Mesenchymal stem cell (in vitro differentiated cells and primary cell): ENCODE measurements at regions not wholly inside any gene's neighbourhood (a gene's known extent, or its start where the extent isn't known, plus 50 kb on each side); places are given as distances from the start of the nearest gene placed in this dataset.

Experiments used
- DNase-seq: peaks from one replicate; pipeline ENCODE4 v3.0.0-alpha.2; 2013
- H2AFZ ChIP-seq: one replicate; pipeline ENCODE4 v1.6.1; 2013; ENCODE audit warnings: low read depth, mild to moderate bottlenecking, control low read depth, inconsistent platforms, low read length, moderate library complexity
- H2AK5ac ChIP-seq: 2 replicates; pipeline ENCODE4 v1.6.1; 2013; ENCODE audit warnings: low read length, moderate library complexity, mild to moderate bottlenecking, inconsistent platforms; ENCODE audit not compliant: severe bottlenecking
- H2BK120ac ChIP-seq: one replicate; pipeline ENCODE4 v1.6.1; 2013; ENCODE audit warnings: low read depth, mild to moderate bottlenecking, inconsistent platforms, low read length, moderate library complexity
- H2BK12ac ChIP-seq, 2 experiments: one replicate each; pipeline ENCODE4 v1.6.1; 2013; ENCODE audit warnings: inconsistent platforms in 2 of 2, low read length in 2 of 2, mild to moderate bottlenecking in 2 of 2, moderate library complexity in 2 of 2, control low read depth in 1 of 2
- H2BK15ac ChIP-seq: one replicate; pipeline ENCODE4 v1.6.1; 2013; ENCODE audit warnings: mild to moderate bottlenecking, low read depth, inconsistent platforms; ENCODE audit not compliant: poor library complexity, severe bottlenecking
- H2BK5ac ChIP-seq: 2 replicates; pipeline ENCODE4 v1.6.1; 2013; ENCODE audit warnings: low read depth, mild to moderate bottlenecking, low read length, control low read depth, inconsistent platforms; ENCODE audit not compliant: poor library complexity, severe bottlenecking
- H3K14ac ChIP-seq, 2 experiments: one replicate each; pipeline ENCODE4 v1.6.1; 2013; ENCODE audit warnings: inconsistent platforms in 2 of 2, low read length in 2 of 2, control low read depth in 1 of 2, mild to moderate bottlenecking in 1 of 2, moderate library complexity in 1 of 2
- H3K18ac ChIP-seq, 2 experiments: one replicate each; pipeline ENCODE4 v1.6.1; 2013; ENCODE audit warnings: inconsistent platforms in 2 of 2, low read length in 2 of 2, control low read depth in 1 of 2, low read depth in 1 of 2, mild to moderate bottlenecking in 1 of 2
- H3K23ac ChIP-seq, 2 experiments: one replicate each; pipeline ENCODE4 v1.6.1; 2013; ENCODE audit warnings: inconsistent platforms in 2 of 2, low read length in 2 of 2, mild to moderate bottlenecking in 2 of 2, moderate library complexity in 2 of 2, control low read depth in 1 of 2
- H3K27ac ChIP-seq: 2 replicates; pipeline ENCODE4 v1.5.1; 2013; ENCODE audit warnings: mild to moderate bottlenecking, moderate library complexity, low read length, control low read depth, inconsistent platforms; ENCODE audit not compliant: poor library complexity, severe bottlenecking
- H3K27me3 ChIP-seq, 2 experiments: 2 replicates each; pipeline versions ENCODE4 v1.6.1 to v1.7.0; 2013; ENCODE audit warnings: low read length in 2 of 2, mild to moderate bottlenecking in 2 of 2, moderate library complexity in 2 of 2, control low read depth in 1 of 2, inconsistent platforms in 1 of 2; ENCODE audit not compliant: control insufficient read depth in 1 of 2, insufficient read depth in 1 of 2
- H3K36me3 ChIP-seq, 2 experiments: 2 replicates each; pipeline versions ENCODE4 v1.6.1 to v1.7.0; 2013; ENCODE audit warnings: low read length in 2 of 2, control low read depth in 1 of 2, inconsistent platforms in 1 of 2, low read depth in 1 of 2, mild to moderate bottlenecking in 1 of 2; ENCODE audit not compliant: insufficient read depth in 2 of 2, control insufficient read depth in 1 of 2
- H3K4ac ChIP-seq, 2 experiments: one replicate each; pipeline ENCODE4 v1.6.1; 2013; ENCODE audit warnings: inconsistent platforms in 2 of 2, low read length in 2 of 2, mild to moderate bottlenecking in 2 of 2, moderate library complexity in 2 of 2, control low read depth in 1 of 2, low read depth in 1 of 2
- H3K4me1 ChIP-seq: 2 replicates; pipeline ENCODE4 v1.6.1; 2013; ENCODE audit warnings: low read depth, low read length, control low read depth; ENCODE audit not compliant: control insufficient read depth, insufficient read depth
- H3K4me2 ChIP-seq: 2 replicates; pipeline ENCODE4 v1.6.1; 2013; ENCODE audit warnings: low read length, mild to moderate bottlenecking, inconsistent platforms; ENCODE audit not compliant: poor library complexity, severe bottlenecking
- H3K4me3 ChIP-seq, 2 experiments: 2 replicates each; pipeline versions ENCODE4 v1.5.1 to v1.7.0; 2013; ENCODE audit warnings: low read length in 2 of 2, mild to moderate bottlenecking in 2 of 2, control low read depth in 1 of 2, low read depth in 1 of 2; ENCODE audit not compliant: insufficient read depth in 1 of 2
- H3K79me1 ChIP-seq: replicated peaks from 2 replicates; pipeline ENCODE4 v1.6.1; 2013; ENCODE audit warnings: mild to moderate bottlenecking, control low read depth, low read length, inconsistent platforms; ENCODE audit not compliant: poor library complexity, severe bottlenecking
- H3K9ac ChIP-seq: 2 replicates; pipeline ENCODE4 v1.7.0; 2013; ENCODE audit warnings: mild to moderate bottlenecking, low read length, moderate library complexity
- H3K9me3 ChIP-seq: 2 replicates; pipeline ENCODE4 v1.7.0; 2013; ENCODE audit warnings: mild to moderate bottlenecking, low read length; ENCODE audit not compliant: control insufficient read depth
- H4K8ac ChIP-seq: one replicate; pipeline ENCODE4 v1.6.1; 2013; ENCODE audit warnings: inconsistent platforms, mild to moderate bottlenecking, low read length, moderate library complexity
- H4K91ac ChIP-seq: one replicate; pipeline ENCODE4 v1.6.1; 2013; ENCODE audit warnings: mild to moderate bottlenecking, low read length, inconsistent platforms
- WGBS: methylation state at CpG from one replicate; pipeline ENCODE4 v1.1.7; 2013; ENCODE audit warnings: mixed read lengths; 5-methylcytosine and 5-hydroxymethylcytosine counted together

- H3K4me3 ChIP-seq: no peak overlapping the region
- H2AFZ ChIP-seq: no peak overlapping the region
- H3K79me1 ChIP-seq: no peaks in the 10 kb centered on the region
- H2AK5ac ChIP-seq: no peak overlapping the region
- H3K9me3 ChIP-seq: no peaks in the 10 kb centered on the region
- peak overlapping the region in 1 of 2 experiments; percentile 55 for H3K14ac ChIP-seq
- H3K4me1 ChIP-seq: no peaks in the 10 kb centered on the region
- no peak overlapping the region for H3K23ac ChIP-seq
- no peak overlapping the region for H4K91ac ChIP-seq
- no peak overlapping the region for H3K4ac ChIP-seq
- H3K27ac ChIP-seq: no peak overlapping the region
- no peak overlapping the region for H2BK5ac ChIP-seq
- no peak overlapping the region for H3K18ac ChIP-seq
- no peak for DNase-seq
- H3K4me2 ChIP-seq: no peak overlapping the region
- H2BK15ac ChIP-seq: no peak overlapping the region
- H4K8ac ChIP-seq: no peak overlapping the region
- WGBS: 88% methylated on average over 5 of the region's 6 CpGs
- H3K27me3 ChIP-seq: peaks cover 32 to 38% of the 10 kb centered on the region in 2 experiments
- H3K36me3 ChIP-seq: no peaks in the 10 kb centered on the region
- no peak overlapping the region for H3K9ac ChIP-seq
- no peak overlapping the region for H2BK12ac ChIP-seq
- H2BK120ac ChIP-seq: no peak overlapping the region
These were observed 210.4 kb upstream of the KCNG1 start for GRCh38 chr20:51233345-51233744.

- no peaks in the 10 kb centered on the region for H3K36me3 ChIP-seq
- no peak for DNase-seq
- H2BK12ac ChIP-seq: no peak overlapping the region
- no peak overlapping the region for H3K9ac ChIP-seq
- H3K9me3 ChIP-seq: no peaks in the 10 kb centered on the region
- no peak overlapping the region for H2BK15ac ChIP-seq
- H2BK120ac ChIP-seq: no peak overlapping the region
- H2AK5ac ChIP-seq: no peak overlapping the region
- WGBS: 81% methylated on average over 11 of the region's 11 CpGs
- H3K14ac ChIP-seq: no peak overlapping the region
- H2BK5ac ChIP-seq: no peak overlapping the region
- no peak overlapping the region for H4K91ac ChIP-seq
- no peak overlapping the region for H2AFZ ChIP-seq
- no peaks in the 10 kb centered on the region for H3K79me1 ChIP-seq
- no peaks in the 10 kb centered on the region for H3K4me1 ChIP-seq
- H3K23ac ChIP-seq: no peak overlapping the region
- H3K4me3 ChIP-seq: no peak overlapping the region
- H3K27ac ChIP-seq: no peak overlapping the region
- H3K27me3 ChIP-seq: peaks cover 37 to 48% of the 10 kb centered on the region in 2 experiments
- H3K4me2 ChIP-seq: no peak overlapping the region
- H3K4ac ChIP-seq: no peak overlapping the region
- no peak overlapping the region for H4K8ac ChIP-seq
- no peak overlapping the region for H3K18ac ChIP-seq
These were observed 207.8 kb upstream of the KCNG1 start for GRCh38 chr20:51230727-51231126.

GRCh38 chr20:51228763-51229162 is 205.9 kb upstream of the KCNG1 start:
- no peak overlapping the region for H2BK12ac ChIP-seq
- H2BK15ac ChIP-seq: no peak overlapping the region
- no peak overlapping the region for H2AK5ac ChIP-seq
- H3K4me2 ChIP-seq: no peak overlapping the region
- no peak overlapping the region for H4K8ac ChIP-seq
- no peaks in the 10 kb centered on the region for H3K9me3 ChIP-seq
- H3K4me3 ChIP-seq: no peak overlapping the region
- no peak overlapping the region for H2BK5ac ChIP-seq
- no peak overlapping the region for H3K4ac ChIP-seq
- peaks cover 33 to 46% of the 10 kb centered on the region in 2 experiments for H3K27me3 ChIP-seq
- no peak overlapping the region for H3K14ac ChIP-seq
- no peak overlapping the region for H3K23ac ChIP-seq
- H4K91ac ChIP-seq: no peak overlapping the region
- no peak overlapping the region for H2AFZ ChIP-seq
- no peaks in the 10 kb centered on the region for H3K36me3 ChIP-seq
- H2BK120ac ChIP-seq: no peak overlapping the region
- H3K27ac ChIP-seq: no peak overlapping the region
- H3K18ac ChIP-seq: no peak overlapping the region
- no peaks in the 10 kb centered on the region for H3K79me1 ChIP-seq
- DNase-seq: no peak
- no peak overlapping the region for H3K9ac ChIP-seq
- no peaks in the 10 kb centered on the region for H3K4me1 ChIP-seq

GRCh38 chr20:51227744-51228143 is 204.8 kb upstream of the KCNG1 start:
- Histone ChIP-seq H3K18ac (no peak overlapping the region), H3K9ac (no peak overlapping the region), H2BK120ac (no peak overlapping the region), H3K23ac (no peak overlapping the region), H3K27me3 (peaks cover 41 to 47% of the 10 kb centered on the region in 2 experiments), H4K91ac (no peak overlapping the region), H2BK15ac (no peak overlapping the region), H2BK5ac (no peak overlapping the region), H3K4ac (no peak overlapping the region), H3K4me1 (no peaks in the 10 kb centered on the region), H4K8ac (no peak overlapping the region), H3K79me1 (no peaks in the 10 kb centered on the region), H3K4me3 (no peak overlapping the region), H3K9me3 (no peaks in the 10 kb centered on the region), H3K14ac (no peak overlapping the region), H3K27ac (no peak overlapping the region), H3K4me2 (no peak overlapping the region), H2BK12ac (no peak overlapping the region), H2AK5ac (no peak overlapping the region), H2AFZ (no peak overlapping the region), H3K36me3 (no peaks in the 10 kb centered on the region)
- 92% methylated on average over 3 of the region's 3 CpGs for WGBS
- no peak for DNase-seq
